DMS114 treated with DMSO at 0.1 percent for 48 hours (cell line): ENCODE measurements at regions not wholly inside any gene's neighbourhood (a gene's known extent, or its start where the extent isn't known, plus 50 kb on each side); places are given as distances from the start of the nearest gene placed in this dataset.
A peak's percentile ranks its signal among the peaks of the same experiment; 100 is the strongest.

Experiments
- DNase-seq: peaks from one replicate; lab custom pipeline; 2025; ENCODE audit not compliant: unreplicated experiment; lab: John Stamatoyannopoulos, UW

DNA sequence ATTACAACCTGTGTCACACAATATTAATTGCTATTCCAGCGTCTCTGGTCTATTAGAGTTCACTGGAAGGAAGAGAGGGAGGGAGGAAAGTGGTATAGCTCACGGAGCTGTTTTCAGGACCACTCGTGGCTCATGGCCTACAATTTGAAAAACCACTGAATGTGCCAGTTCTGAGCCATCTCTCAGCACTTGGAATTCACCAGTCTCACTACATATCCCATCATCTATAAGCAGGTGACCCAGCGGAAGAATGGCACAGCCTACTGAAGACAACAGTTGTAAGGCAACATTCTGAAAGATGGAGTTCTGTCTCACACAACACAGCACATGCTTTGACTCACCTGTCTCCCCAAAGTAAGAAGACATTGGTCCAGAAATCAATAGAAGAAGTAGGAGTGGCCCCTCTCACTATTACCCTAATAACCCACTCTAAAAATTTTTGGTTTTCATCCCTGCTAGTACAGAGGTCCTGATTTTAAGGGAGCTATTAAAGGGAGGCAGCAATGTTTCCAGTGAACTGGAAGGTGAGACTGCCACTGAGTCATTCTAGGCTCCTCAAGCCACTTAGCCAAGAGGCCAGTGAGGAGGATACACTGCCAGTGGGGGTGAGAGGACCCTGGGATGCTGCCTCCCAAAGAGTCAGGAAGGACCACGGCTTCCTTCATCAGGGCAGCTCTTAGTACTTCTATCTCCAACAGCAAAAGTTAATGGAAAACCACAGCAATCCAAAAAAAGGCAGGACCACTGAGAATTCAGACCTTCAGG, 50.0 kb upstream of the DOCK9 start:
- no peak for DNase-seq

- DNase-seq = no peak
These were observed 51.0 kb upstream of the DOCK9 start for GRCh38 chr13:99028890-99029289.

DNA sequence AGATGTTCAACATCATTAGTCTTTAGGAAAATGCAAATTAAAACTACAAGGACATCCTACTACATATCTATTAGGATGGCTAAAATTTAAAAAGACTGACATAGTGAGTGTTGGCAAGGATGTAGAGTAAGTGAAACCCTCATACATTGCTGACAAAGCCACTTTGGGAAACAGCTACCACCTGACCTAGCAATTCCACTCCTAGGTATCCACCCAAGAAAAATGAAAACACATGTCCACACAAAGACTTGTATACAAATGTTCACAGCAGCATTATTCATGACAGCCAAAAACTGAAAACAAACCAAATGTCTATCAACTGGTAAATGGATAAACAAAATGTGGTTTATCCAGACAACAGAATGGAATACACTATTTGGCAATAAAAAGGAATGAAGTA, 51.7 kb upstream of the DOCK9 start:
- DNase-seq = no peak

- DNase-seq = no peak
These were observed 52.5 kb upstream of the DOCK9 start for GRCh38 chr13:99030326-99030725.

DNA sequence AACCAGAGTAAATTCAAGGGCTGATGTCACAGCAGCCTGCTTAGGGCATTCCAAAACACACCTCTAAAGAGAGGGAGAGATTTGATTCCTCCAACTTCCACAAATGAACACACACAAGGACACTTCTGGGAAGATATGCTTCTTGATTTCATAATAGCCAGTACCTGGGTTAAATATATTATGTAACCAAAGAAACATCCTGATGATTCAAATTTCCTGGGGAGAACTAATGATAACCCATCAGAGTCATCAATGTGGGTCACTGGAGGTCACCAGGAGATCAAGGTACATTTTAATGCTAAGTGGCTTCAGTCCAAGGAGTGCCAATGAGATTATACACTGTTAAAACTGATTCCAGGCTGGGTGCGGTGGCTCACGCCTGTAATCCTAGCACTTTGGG, 54.0 kb upstream of the DOCK9 start:
- no peak for DNase-seq

DNA sequence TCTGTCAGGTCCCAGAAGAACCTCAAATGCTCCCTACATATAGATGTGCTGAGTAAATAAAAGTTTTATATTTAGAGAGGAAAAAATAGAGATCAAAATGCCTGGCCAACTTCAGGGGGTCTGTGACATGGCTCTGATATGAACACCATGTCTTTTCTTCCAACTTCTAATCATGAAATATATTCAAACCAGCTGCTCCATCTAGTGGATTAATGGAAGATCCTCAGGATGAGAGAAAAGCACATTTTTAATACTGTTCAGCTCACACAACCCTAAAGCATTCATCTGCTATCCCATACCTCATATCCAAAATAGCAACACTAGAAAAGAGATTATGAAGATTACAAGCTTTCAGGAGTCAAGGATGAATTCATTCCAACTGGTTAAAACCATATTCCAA, 56.0 kb upstream of the DOCK9 start:
- DNase-seq = peak; percentile 36

DNA sequence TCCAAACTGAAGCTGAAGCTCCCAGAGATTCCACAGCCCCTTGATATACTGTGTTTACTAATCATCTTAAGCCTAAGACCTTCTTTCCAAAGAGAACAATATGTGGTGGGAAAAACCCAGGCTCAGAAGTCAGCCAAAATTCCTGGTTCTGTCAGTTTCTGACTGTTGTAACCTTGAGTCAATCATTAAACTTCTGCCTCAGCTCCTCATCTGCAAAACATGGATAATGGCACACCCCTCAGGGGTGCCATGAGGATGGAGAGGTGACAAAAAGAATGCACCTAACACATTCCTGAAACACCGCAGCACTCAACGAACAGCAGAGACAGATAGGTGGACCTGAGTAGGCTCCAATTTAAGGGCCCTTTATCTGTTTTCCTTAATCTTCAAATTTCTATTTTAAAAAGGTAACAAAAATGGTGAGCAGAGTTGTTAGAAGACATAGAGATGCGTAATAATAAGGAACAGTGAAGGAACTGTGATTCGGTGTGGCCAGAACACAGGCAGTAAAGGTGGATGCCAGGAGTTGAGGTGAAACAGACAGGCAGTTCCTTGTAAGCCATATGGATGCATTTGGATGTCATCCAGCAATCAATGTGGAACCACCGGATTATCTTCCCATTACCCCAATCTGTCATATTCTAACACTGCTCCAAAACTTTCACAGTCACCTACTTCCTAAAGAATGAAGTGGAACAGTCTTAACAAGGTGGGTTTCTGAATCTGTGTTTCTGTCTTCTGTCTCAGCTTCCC, 56.6 kb upstream of the DOCK9 start:
- no peak for DNase-seq

- DNase-seq = no peak
These were observed 57.9 kb upstream of the DOCK9 start for GRCh38 chr13:99035715-99036114.

- DNase-seq = no peak
These were observed 59.9 kb upstream of the DOCK9 start for GRCh38 chr13:99037756-99038155.

GRCh38 chr13:99039718-99040280, 61.9 kb upstream of the DOCK9 start:
- DNase-seq = no peak

DNA sequence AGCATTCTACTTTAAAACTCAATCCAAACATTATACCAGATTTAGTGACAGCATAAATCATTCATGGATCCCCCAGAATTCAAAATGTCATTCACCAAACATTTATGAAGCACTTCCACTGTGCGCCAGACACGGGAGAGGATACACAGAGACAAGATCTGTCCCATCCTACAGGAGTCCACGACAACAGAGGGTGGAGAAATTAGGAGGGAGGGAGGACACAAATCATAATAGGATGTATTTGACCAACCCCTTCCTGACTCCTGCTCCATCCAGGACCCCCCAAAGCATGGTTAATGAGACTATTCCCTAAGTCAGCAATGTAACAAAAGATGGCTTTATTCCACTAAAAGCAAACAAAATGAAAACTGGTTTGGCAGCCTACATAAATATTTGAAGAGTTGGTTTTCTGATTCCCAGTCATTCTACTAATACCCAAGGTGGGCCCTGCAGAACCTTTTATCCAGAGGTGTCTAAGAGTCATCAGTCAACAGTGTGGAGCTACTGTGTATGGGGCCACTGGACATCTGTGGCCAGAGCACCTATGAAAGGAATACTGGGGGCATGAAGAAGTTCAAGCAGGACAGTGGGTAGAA, 62.8 kb upstream of the DOCK9 start:
- no peak for DNase-seq

GRCh38 chr13:99041337-99041736, 63.5 kb upstream of the DOCK9 start:
- DNase-seq = no peak

DNA sequence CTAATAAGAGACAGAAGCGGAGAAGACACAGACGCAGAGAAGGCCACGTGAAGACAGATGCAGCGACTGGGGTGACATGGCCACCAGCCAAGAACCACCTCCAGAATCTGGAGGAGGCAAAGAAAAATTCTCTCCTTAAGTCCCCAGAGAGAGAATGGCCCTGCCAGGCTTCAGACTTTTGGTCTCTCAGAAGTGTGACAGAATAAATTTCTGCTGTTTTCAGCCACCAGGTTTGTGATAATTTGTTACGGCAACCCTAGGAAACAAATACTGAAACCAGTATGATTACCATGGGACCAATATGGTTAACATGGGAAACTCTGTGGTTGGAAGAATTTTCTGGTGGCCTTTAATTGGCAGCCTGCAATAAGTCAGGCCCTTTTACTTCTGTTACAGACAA, 63.9 kb upstream of the DOCK9 start:
- DNase-seq = no peak

GRCh38 chr13:99042521-99043250, 64.8 kb upstream of the DOCK9 start:
- DNase-seq = no peak

DNA sequence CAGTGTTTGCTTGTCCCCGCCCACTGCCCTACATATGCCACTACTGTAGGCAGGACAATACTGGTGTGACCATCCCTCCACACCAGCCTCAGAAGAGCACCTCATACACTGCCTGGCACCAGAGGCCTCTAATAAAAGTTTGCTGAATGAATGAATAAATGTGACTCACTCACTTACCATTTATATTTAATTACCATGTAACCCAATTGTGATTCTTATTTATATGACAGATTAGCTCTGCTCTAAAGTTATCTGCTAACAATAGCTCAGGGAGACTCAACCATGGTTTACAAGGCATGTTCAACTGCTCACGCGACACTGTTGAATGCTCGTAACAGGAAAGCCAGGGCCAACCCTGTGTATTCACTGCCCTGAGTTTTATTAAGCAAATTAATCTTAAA, 66.0 kb upstream of the DOCK9 start:
- DNase-seq = no peak

- no peak for DNase-seq
These were observed 66.9 kb upstream of the DOCK9 start for GRCh38 chr13:99044764-99045163.

DNA sequence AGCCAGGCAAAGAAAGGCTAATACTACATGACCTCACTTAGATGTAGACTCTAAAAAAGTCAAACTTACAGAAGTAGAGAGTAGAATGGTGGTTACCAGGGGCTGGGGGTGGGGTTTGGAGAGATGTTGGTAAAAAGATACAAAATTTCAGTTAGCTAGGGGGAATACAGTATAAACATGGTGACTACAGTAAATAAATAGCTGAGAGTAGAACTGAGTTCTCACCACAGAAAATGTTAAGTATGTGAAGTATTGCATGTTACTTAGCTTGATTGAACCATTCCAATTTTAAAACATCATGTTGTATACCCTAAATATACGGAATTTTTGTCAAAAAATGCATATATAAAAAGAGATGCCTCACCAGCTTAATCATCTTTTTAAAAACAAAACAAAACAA, 67.5 kb upstream of the DOCK9 start:
- DNase-seq = no peak

GRCh38 chr13:99046851-99047250, 69.0 kb upstream of the DOCK9 start:
- DNase-seq = no peak

- no peak for DNase-seq
These were observed 73.2 kb upstream of the DOCK9 start for GRCh38 chr13:99050983-99051488.

- no peak for DNase-seq
These were observed 74.0 kb upstream of the DOCK9 start for GRCh38 chr13:99051768-99052455.
